ENCODE measurements at regions not wholly inside any gene's neighbourhood (a gene's known extent, or its start where the extent isn't known, plus 50 kb on each side); places are given as distances from the start of the nearest gene placed in this dataset.

DNA sequence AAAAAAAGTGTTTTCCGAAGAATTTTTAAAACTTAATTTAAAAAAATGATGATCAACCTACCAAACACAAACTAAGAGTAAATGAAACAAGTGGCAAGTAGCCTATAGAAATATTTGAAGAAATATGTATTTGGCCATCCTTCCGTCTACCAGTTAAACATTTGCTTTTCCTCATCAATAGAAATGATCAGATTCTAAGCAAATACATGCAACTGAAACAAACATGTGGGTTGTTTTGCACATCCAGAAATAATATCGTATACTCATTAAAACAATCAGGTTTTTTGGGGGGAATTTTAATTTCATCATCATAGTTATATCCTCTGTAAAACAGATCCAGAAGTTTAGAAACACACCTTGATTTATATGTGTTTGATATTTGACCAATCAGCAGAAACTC is 1011.7 kb downstream of the GATA3 start:
- H3K9me3 Mint-ChIP-seq: no peaks in the 10 kb centered on the region
- H3K9me3 ChIP-seq: no peaks in the 10 kb centered on the region
- H3K27ac ChIP-seq (ENCODE audit: low read length): no peak overlapping the region
- no peak overlapping the region for H3K4me3 Mint-ChIP-seq
- POLR2A ChIA-PET: no interaction called here
- WGBS (ENCODE audit: insufficient coverage): no CpG with 5 or more reads among the region's 3 CpGs
- DNase-seq (no peak), ATAC-seq (replicated peaks in 1 of 4) (no peak)
- H3K27me3 ChIP-seq (replicated peaks in 1 of 2; ENCODE audit: control insufficient read depth in 2 of 2, extremely low read depth in 1 of 2, insufficient read depth in 2 of 2, low read length in 1 of 2): no peaks in the 10 kb centered on the region
- no peaks in the 10 kb centered on the region for H3K36me3 Mint-ChIP-seq
- peaks cover 0 to under 1% of the 10 kb centered on the region in 2 experiments for H3K4me1 ChIP-seq (ENCODE audit: control insufficient read depth in 1 of 2, extremely low read depth in 1 of 2, insufficient read depth in 2 of 2, low read length in 2 of 2)
- no peak overlapping the region for H3K27ac Mint-ChIP-seq
- H3K27me3 Mint-ChIP-seq: no peaks in the 10 kb centered on the region
- H3K4me3 ChIP-seq (ENCODE audit: control insufficient read depth in 1 of 2, extremely low read depth in 1 of 2, low read length in 1 of 2): no peak overlapping the region
- H3K4me1 Mint-ChIP-seq: peaks cover 7 to 11% (median 8%) of the 10 kb centered on the region in 3 donors
- CTCF ChIA-PET: no interaction called here
- H3K36me3 ChIP-seq (ENCODE audit: control insufficient read depth in 2 of 2, extremely low read depth in 1 of 2, insufficient read depth in 1 of 2, low read length in 1 of 2): no peaks in the 10 kb centered on the region

GRCh38 chr10:9068003-9068402 is 1013.5 kb downstream of the GATA3 start:
- ChIA-PET CTCF (no interaction called here), POLR2A (no interaction called here)

GRCh38 chr10:9069136-9069535 is 1014.6 kb downstream of the GATA3 start:
- POLR2A ChIA-PET: interaction anchor here in 1 of 2 donors (0.6 kb wide), 1 partner anchor 1075 kb away, joined by 4 read pairs; no protein-coding TSS in a partner anchor
- H3K4me1 ChIP-seq (ENCODE audit: control insufficient read depth in 1 of 2, extremely low read depth in 1 of 2, insufficient read depth in 2 of 2, low read length in 2 of 2): no peaks in the 10 kb centered on the region
- Mint-ChIP-seq H3K4me1 (peaks cover 0 to 4% (median 0%) of the 10 kb centered on the region in 3 donors), H3K9me3 (no peaks in the 10 kb centered on the region), H3K4me3 (no peak overlapping the region), H3K36me3 (no peaks in the 10 kb centered on the region), H3K27me3 (peaks cover 0 to under 1% of the 10 kb centered on the region in 2 donors), H3K27ac (peak overlapping the region in 1 of 2 donors; percentile 31)
- H3K27ac ChIP-seq (ENCODE audit: low read length): no peak overlapping the region
- 100% methylated on average over 1 of the region's 4 CpGs for WGBS (ENCODE audit: insufficient coverage)
- no peaks in the 10 kb centered on the region for H3K36me3 ChIP-seq (ENCODE audit: control insufficient read depth in 2 of 2, extremely low read depth in 1 of 2, insufficient read depth in 1 of 2, low read length in 1 of 2)
- ATAC-seq (replicated peaks in 1 of 4) (no peak), DNase-seq (no peak)
- no peaks in the 10 kb centered on the region for H3K27me3 ChIP-seq (replicated peaks in 1 of 2; ENCODE audit: control insufficient read depth in 2 of 2, extremely low read depth in 1 of 2, insufficient read depth in 2 of 2, low read length in 1 of 2)
- H3K9me3 ChIP-seq: no peaks in the 10 kb centered on the region
- H3K4me3 ChIP-seq (ENCODE audit: control insufficient read depth in 1 of 2, extremely low read depth in 1 of 2, low read length in 1 of 2): no peak overlapping the region
- CTCF ChIA-PET: interaction anchor here in 1 of 2 donors (0.6 kb wide), 1 partner anchor 263 kb away, joined by 4 read pairs; no protein-coding TSS in a partner anchor

More at GRCh38 chr10:9068003-9068402, 1013.5 kb downstream of the GATA3 start:
- no peak for ATAC-seq (replicated peaks in 1 of 4)
- no peak for DNase-seq
- no peak overlapping the region for H3K27ac Mint-ChIP-seq
- H3K4me3 Mint-ChIP-seq: no peak overlapping the region
- no peaks in the 10 kb centered on the region for H3K27me3 Mint-ChIP-seq
- peaks cover 0 to 4% (median 0%) of the 10 kb centered on the region in 3 donors for H3K4me1 Mint-ChIP-seq
- no peak overlapping the region for H3K4me3 ChIP-seq (ENCODE audit: control insufficient read depth in 1 of 2, extremely low read depth in 1 of 2, low read length in 1 of 2)
- H3K9me3 ChIP-seq: no peaks in the 10 kb centered on the region
- H3K27ac ChIP-seq (ENCODE audit: low read length): no peak overlapping the region
- no peaks in the 10 kb centered on the region for H3K4me1 ChIP-seq (ENCODE audit: control insufficient read depth in 1 of 2, extremely low read depth in 1 of 2, insufficient read depth in 2 of 2, low read length in 2 of 2)
- no peaks in the 10 kb centered on the region for H3K36me3 Mint-ChIP-seq
- H3K9me3 Mint-ChIP-seq: no peaks in the 10 kb centered on the region
- no peaks in the 10 kb centered on the region for H3K27me3 ChIP-seq (replicated peaks in 1 of 2; ENCODE audit: control insufficient read depth in 2 of 2, extremely low read depth in 1 of 2, insufficient read depth in 2 of 2, low read length in 1 of 2)
- H3K36me3 ChIP-seq (ENCODE audit: control insufficient read depth in 2 of 2, extremely low read depth in 1 of 2, insufficient read depth in 1 of 2, low read length in 1 of 2): no peaks in the 10 kb centered on the region

DNA sequence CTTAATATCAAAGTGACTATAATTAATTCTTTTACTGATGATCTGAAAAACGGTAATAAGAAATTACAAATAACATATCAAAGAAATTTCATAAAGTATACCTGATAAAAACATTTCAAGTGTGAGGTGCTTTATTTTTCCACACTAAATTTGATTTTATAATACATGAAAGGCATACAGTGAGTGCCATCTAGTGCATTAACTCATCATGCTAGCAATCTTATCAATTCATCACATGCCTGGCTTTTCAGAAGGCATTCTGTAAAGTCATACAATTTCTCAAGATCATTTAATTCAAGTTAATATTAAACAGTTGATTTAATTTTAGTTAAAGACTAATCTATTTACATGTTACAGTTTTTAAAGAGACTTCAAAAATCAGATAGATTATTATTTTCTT is 1020.9 kb downstream of the GATA3 start:
- H3K36me3 ChIP-seq (ENCODE audit: control insufficient read depth in 2 of 2, extremely low read depth in 1 of 2, insufficient read depth in 1 of 2, low read length in 1 of 2): no peaks in the 10 kb centered on the region
- no peak overlapping the region for H3K27ac ChIP-seq (ENCODE audit: low read length)
- H3K4me3 ChIP-seq (ENCODE audit: control insufficient read depth in 1 of 2, extremely low read depth in 1 of 2, low read length in 1 of 2): no peak overlapping the region
- DNase-seq (peak in 1 of 35 experiments; percentile 14), ATAC-seq (replicated peaks in 1 of 4) (no peak)
- no peak overlapping the region for H3K27ac Mint-ChIP-seq
- POLR2A ChIA-PET: no interaction called here
- H3K27me3 ChIP-seq (replicated peaks in 1 of 2; ENCODE audit: control insufficient read depth in 2 of 2, extremely low read depth in 1 of 2, insufficient read depth in 2 of 2, low read length in 1 of 2): no peaks in the 10 kb centered on the region
- no peaks in the 10 kb centered on the region for H3K9me3 Mint-ChIP-seq
- no peaks in the 10 kb centered on the region for H3K4me1 ChIP-seq (ENCODE audit: control insufficient read depth in 1 of 2, extremely low read depth in 1 of 2, insufficient read depth in 2 of 2, low read length in 2 of 2)
- no peaks in the 10 kb centered on the region for H3K9me3 ChIP-seq
- CTCF ChIA-PET: no interaction called here
- no CpG with 5 or more reads among the region's 1 CpG for WGBS (ENCODE audit: insufficient coverage)
- no peaks in the 10 kb centered on the region for H3K36me3 Mint-ChIP-seq
- H3K4me1 Mint-ChIP-seq: peaks cover 0 to 4% (median 0%) of the 10 kb centered on the region in 3 donors
- no peak overlapping the region for H3K4me3 Mint-ChIP-seq
- H3K27me3 Mint-ChIP-seq: peaks cover 0 to 1% of the 10 kb centered on the region in 2 donors

- Histone ChIP-seq H3K36me3 (ENCODE audit: control insufficient read depth in 2 of 2, extremely low read depth in 1 of 2, insufficient read depth in 1 of 2, low read length in 1 of 2) (no peaks in the 10 kb centered on the region), H3K27me3 (replicated peaks in 1 of 2; ENCODE audit: control insufficient read depth in 2 of 2, extremely low read depth in 1 of 2, insufficient read depth in 2 of 2, low read length in 1 of 2) (no peaks in the 10 kb centered on the region), H3K9me3 (no peaks in the 10 kb centered on the region), H3K27ac (ENCODE audit: low read length) (no peak overlapping the region), H3K4me3 (ENCODE audit: control insufficient read depth in 1 of 2, extremely low read depth in 1 of 2, low read length in 1 of 2) (no peak overlapping the region), H3K4me1 (ENCODE audit: control insufficient read depth in 1 of 2, extremely low read depth in 1 of 2, insufficient read depth in 2 of 2, low read length in 2 of 2) (no peaks in the 10 kb centered on the region)
- WGBS (ENCODE audit: insufficient coverage): 30% methylated on average over 1 of the region's 2 CpGs
- POLR2A ChIA-PET: no interaction called here
- Mint-ChIP-seq H3K4me3 (no peak overlapping the region), H3K36me3 (no peaks in the 10 kb centered on the region), H3K4me1 (no peaks in the 10 kb centered on the region), H3K9me3 (no peaks in the 10 kb centered on the region), H3K27me3 (peaks cover 0 to 1% of the 10 kb centered on the region in 2 donors), H3K27ac (no peak overlapping the region)
- DNase-seq (no peak), ATAC-seq (replicated peaks in 1 of 4) (no peak)
- CTCF ChIA-PET: interaction anchor here in 1 of 2 donors (0.6 kb wide), 1 partner anchor 1091 kb away, joined by 4 read pairs; no protein-coding TSS in a partner anchor
These were observed 1021.6 kb downstream of the GATA3 start for GRCh38 chr10:9076066-9076465.

DNA sequence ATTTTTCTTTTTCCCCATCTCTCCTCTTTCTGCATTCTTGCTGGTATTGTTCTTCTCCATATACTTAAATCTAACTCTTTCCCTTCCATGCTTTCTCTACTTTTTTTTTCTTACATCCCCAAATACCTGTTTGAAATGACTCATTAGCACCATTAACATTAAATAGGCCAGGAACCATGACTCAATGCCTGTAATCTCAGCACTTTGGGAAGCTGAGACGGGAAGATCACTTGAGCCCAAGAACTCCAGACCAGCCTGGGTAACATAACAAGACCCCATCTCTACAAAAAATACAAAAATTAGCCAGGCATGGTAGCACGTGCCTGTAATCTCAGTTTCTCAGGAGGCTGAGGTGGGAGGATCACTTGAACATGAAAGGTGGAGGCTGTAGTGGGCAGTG is 1026.8 kb downstream of the GATA3 start:
- no peaks in the 10 kb centered on the region for H3K36me3 Mint-ChIP-seq
- no peak overlapping the region for H3K4me3 ChIP-seq (ENCODE audit: control insufficient read depth in 1 of 2, extremely low read depth in 1 of 2, low read length in 1 of 2)
- WGBS (ENCODE audit: insufficient coverage): no CpG with 5 or more reads among the region's 2 CpGs
- H3K4me1 Mint-ChIP-seq: peaks cover 5 to 14% (median 12%) of the 10 kb centered on the region in 3 donors
- H3K36me3 ChIP-seq (ENCODE audit: control insufficient read depth in 2 of 2, extremely low read depth in 1 of 2, insufficient read depth in 1 of 2, low read length in 1 of 2): no peaks in the 10 kb centered on the region
- H3K27ac ChIP-seq (ENCODE audit: low read length): no peak overlapping the region
- ATAC-seq (replicated peaks in 1 of 4) (no peak), DNase-seq (no peak)
- CTCF ChIA-PET: no interaction called here
- no peak overlapping the region for H3K27ac Mint-ChIP-seq
- no peaks in the 10 kb centered on the region for H3K4me1 ChIP-seq (ENCODE audit: control insufficient read depth in 1 of 2, extremely low read depth in 1 of 2, insufficient read depth in 2 of 2, low read length in 2 of 2)
- H3K27me3 ChIP-seq (replicated peaks in 1 of 2; ENCODE audit: control insufficient read depth in 2 of 2, extremely low read depth in 1 of 2, insufficient read depth in 2 of 2, low read length in 1 of 2): no peaks in the 10 kb centered on the region
- POLR2A ChIA-PET: no interaction called here
- H3K4me3 Mint-ChIP-seq: no peak overlapping the region
- no peaks in the 10 kb centered on the region for H3K9me3 ChIP-seq
- H3K9me3 Mint-ChIP-seq: peaks cover 0 to 6% (median 3%) of the 10 kb centered on the region in 3 donors
- H3K27me3 Mint-ChIP-seq: no peaks in the 10 kb centered on the region

GRCh38 chr10:9081961-9082360 is 1027.5 kb downstream of the GATA3 start:
- POLR2A ChIA-PET: no interaction called here
- H3K4me1 ChIP-seq (ENCODE audit: control insufficient read depth in 1 of 2, extremely low read depth in 1 of 2, insufficient read depth in 2 of 2, low read length in 2 of 2): no peaks in the 10 kb centered on the region
- Mint-ChIP-seq H3K4me1 (peaks cover 5 to 14% (median 12%) of the 10 kb centered on the region in 3 donors), H3K9me3 (peaks cover 0 to 6% (median 3%) of the 10 kb centered on the region in 3 donors), H3K27ac (no peak overlapping the region), H3K36me3 (no peaks in the 10 kb centered on the region), H3K4me3 (no peak overlapping the region), H3K27me3 (no peaks in the 10 kb centered on the region)
- DNase-seq: no peak
- H3K27ac ChIP-seq (ENCODE audit: low read length): no peak overlapping the region
- peak in 2 of 4 experiments; percentile 20 to 34 for ATAC-seq (replicated peaks in 1 of 4)
- no peaks in the 10 kb centered on the region for H3K27me3 ChIP-seq (replicated peaks in 1 of 2; ENCODE audit: control insufficient read depth in 2 of 2, extremely low read depth in 1 of 2, insufficient read depth in 2 of 2, low read length in 1 of 2)
- no peaks in the 10 kb centered on the region for H3K9me3 ChIP-seq
- no peaks in the 10 kb centered on the region for H3K36me3 ChIP-seq (ENCODE audit: control insufficient read depth in 2 of 2, extremely low read depth in 1 of 2, insufficient read depth in 1 of 2, low read length in 1 of 2)
- CTCF ChIA-PET: no interaction called here
- WGBS (ENCODE audit: insufficient coverage): 63% methylated on average over 1 of the region's 2 CpGs
- H3K4me3 ChIP-seq (ENCODE audit: control insufficient read depth in 1 of 2, extremely low read depth in 1 of 2, low read length in 1 of 2): no peak overlapping the region
